Hematopoietic multipotent progenitor cell treated with erythropoietin and hydrocortisone succinate and interleukin-3 and kit ligand, for 17 days (in vitro differentiated cells): ENCODE measurements at regions not wholly inside any gene's neighbourhood (a gene's known extent, or its start where the extent isn't known, plus 50 kb on each side); places are given as distances from the start of the nearest gene placed in this dataset.

Experiments
- DNase-seq: peaks from one replicate; pipeline ENCODE4 v3.0.0-alpha.2; 2015; ENCODE audit warnings: low spot score

GRCh38 chr2:128691526-128691925, 372.9 kb upstream of the HS6ST1 start:
- no peak for DNase-seq

DNA sequence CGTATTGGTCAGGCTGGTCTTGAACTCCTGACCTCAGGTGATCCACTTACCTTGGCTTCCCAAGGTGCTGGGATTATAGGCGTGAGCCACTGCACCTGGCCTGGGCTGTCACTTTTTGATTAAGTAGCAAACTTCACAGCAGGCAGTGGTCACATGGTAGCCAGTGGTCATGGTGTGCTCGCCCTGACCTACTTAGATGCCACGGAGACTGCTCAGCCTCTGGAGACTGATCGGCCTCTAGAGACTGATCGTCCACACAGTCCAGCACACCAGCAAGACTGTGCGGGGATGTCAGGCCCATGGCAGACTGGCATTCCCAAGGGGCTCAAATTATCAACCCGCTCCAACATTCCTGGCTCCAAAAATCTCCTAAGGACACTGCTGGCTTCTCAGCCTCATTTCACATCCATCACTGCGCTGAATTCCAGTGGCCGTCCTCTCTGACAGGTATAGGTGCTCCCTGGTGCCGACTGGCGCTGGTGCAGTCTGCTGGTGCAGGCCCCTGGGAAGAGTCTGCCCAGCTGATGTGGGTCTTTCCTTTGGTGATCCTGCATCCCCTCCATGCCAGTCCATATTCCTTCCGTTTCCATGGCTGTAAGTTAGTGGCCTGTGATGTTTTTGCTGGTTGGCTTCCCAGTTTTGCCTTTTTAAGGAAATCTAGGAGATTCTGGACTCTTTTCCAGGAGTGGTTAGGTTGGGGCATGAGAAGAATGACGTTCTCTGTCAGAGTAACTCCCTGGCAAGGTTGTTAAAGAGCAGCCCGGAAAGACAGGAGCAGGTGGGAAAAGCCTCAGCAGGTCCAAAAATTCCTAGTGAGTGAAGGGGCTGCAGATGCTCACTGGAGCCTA, 374.5 kb upstream of the HS6ST1 start:
- DNase-seq, result no peak

DNA sequence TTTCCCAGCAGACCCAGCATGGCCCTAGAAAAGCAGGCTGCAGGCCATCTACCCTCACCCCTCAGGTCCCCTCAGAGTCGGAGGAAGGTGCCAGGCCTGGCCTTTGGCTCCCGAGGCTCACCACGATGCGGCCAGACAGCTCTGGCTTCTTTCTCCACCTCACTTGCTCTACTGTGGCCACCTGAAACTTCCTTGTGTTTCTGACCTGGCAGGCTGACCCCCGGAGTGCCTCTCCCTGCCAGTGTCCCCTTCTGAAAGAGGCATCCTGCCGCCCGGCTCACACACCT, 375.0 kb upstream of the HS6ST1 start:
- DNase-seq, result no peak

- DNase-seq, result no peak
Observed at GRCh38 chr2:128695646-128696220, 377.1 kb upstream of the HS6ST1 start.

- no peak for DNase-seq
Observed at GRCh38 chr2:128696421-128696820, 377.8 kb upstream of the HS6ST1 start.

DNA sequence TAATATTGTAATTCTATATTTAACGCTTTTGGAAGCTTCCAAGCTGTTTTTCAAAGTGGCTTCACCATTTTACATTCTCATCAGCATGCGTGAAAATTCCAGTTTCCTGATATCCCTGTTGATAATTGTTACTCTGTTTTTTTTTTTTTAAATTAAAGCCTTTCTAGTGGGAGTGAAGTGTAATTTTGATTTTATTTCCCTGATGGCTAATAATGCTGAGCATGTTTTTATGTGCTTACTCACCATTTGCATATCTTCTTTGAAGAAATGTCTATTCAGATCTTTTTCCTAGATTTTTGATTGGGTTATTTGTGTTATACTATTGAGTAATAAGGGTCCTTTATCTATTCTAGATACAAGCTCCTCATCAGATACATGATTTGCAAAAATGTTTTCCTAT, 382.8 kb upstream of the HS6ST1 start:
- no peak for DNase-seq

GRCh38 chr2:128702616-128703015, 383.9 kb upstream of the HS6ST1 start:
- no peak for DNase-seq

DNA sequence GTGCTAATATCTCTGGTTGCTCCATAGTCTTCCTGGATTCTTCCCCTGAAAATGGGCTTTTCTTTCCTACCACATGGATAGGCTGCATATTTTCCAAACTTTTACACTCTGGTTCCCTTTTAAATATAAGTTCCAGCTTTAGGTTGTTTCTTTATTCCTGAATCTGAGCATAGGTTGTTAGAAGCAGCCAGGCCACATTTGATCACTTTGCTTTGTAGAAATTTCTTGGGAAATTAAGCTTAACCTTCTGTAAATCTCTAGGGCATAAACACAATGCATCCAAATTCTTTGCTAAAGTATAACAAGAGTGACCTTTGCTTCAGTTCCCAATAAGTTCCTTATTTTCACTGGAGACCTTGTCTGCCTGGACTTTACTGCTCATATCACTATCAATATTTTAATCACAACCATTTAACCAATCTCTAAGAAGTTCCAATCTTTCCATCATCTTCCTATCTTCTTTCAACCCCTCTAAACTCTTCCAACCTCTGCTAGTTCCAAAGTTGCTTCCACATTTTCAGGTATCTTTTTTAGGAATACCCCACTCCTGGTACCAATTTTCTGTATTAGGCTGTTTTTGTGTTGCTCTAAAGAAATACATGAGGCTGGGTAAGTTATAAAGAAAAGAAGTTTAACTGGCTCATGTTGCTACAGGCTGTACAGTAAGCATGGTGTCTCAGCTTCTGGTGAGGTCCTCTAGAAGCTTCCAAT, 389.6 kb upstream of the HS6ST1 start:
- no peak for DNase-seq

DNA sequence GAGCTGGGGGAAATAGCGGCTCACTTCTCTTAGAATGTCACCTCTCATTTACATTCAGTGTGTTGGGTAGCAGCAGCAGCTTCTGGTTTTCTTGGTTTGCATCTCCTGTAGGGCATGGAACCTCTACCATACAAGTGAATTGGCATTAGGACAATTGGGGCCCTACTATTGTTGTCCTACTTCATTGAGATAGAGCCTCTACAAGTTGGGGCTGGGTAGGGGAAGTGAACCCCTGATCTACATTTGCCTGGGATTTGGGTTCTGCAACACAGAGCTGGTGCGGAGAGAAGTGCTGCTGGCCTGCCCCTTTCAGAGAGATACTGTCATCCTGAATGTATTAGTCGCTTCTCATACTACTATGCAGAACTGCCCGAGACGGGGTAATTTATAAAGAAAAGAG, 391.6 kb upstream of the HS6ST1 start:
- DNase-seq, result no peak

- DNase-seq, result no peak
Observed at GRCh38 chr2:128710729-128711128, 392.1 kb upstream of the HS6ST1 start.

- no peak for DNase-seq
Observed at GRCh38 chr2:128714285-128714684, 395.6 kb upstream of the HS6ST1 start.

DNA sequence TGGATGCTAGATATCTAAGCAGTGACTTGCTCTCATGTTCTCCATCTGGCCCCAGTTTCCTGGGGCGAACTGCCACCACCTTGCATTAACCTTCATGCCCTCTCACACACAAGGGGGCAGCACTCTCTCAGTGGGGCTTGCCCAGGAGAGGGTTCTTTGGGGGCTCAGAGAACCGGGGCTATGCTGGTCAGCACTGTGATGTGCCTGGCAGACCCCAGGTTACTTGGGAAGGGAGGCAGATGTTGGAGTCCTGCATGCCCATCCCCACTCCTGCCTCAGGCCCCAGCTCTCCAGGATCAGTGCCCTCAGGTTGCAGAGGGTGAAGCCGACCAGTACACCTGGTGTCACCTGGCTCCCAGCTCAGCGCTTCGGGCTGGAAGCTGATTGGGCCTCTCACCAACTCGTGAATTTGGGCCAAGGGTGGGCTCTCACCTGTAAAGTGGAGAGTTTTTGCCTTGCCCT, 396.2 kb upstream of the HS6ST1 start:
- DNase-seq, result no peak

- DNase-seq, result no peak
Observed at GRCh38 chr2:128715360-128715759, 396.7 kb upstream of the HS6ST1 start.

DNA sequence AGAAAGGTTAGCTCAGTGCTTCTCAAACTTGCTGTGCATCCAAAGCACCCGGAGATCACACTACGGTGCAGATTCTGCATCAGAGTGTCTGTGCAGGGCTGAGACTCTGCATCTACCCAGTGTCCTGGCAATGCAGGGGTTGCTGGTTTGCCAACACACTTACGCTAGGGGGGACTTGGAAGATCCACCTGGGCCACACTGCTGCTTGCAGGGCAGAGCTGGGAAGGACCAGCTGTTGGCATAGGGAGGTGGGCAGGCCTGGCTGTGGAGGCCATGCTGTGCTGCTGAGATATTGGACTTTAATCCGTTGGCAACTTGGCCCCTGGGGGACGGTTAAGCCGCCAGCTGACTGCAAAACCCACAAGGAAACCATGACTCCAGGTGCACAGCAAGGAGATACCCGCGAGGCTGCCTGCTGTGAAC, 397.6 kb upstream of the HS6ST1 start:
- no peak for DNase-seq

- no peak for DNase-seq
Observed at GRCh38 chr2:128717758-128718710, 399.4 kb upstream of the HS6ST1 start.

DNA sequence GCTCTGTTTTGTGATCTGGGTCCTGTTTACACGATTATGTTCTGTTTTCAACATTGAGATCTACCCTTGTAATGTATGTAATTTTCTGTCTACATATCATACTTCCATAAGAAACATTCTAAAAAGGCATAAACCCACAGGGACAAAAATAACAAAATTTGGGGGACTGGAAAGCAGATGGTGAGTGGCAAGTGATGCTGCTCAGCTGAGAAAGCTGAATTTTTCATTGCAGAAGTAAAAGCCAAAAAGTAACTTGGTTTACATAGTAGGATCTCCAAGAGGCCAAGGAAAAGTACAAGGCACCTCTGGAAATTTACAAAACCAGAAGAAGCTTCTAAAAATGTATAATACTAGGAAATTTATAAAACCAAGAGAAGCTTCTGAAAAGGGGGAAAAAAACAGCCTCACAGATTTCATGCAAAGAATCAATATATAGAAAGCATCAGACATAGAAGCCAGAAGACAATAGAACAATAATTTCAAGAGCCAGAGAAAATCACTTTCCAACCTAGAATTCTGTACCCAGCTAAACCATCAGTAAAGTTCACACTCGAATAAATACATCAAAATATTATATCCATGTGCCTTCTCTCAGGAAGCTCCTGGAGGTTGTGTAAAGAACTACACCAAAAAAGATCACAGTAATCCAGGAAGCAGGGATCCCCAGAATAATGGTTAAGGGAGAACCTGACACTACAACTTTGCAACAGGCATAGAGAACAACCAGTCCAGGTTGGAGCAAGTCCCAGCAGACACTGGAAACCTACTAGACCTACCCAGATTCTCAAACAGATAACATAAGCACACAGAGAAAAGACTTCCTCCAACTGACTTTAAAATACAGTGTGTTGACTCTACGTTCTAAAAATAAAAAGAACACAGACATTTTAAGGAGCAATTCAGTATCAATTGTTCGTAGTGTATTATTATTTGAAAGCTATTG, 401.7 kb upstream of the HS6ST1 start:
- no peak for DNase-seq

DNA sequence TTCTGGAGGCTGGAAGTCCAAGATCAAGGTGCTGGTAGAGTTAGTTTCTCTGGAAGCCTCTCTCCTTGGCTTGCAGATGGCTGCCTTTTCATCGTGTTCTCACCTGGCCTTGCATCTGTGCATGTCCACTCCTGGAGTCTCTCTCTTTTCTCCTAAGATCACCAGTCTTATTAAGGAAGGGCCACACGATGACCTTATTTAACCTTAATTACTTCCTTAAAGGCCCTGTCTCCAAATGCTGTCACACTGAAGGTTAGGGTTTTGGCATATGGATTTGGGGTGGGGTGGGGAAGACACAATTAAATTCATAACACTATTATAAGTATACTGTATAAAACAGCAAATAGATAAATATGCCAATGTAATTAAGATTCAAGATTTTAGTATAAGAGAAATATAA, 402.4 kb upstream of the HS6ST1 start:
- no peak for DNase-seq

GRCh38 chr2:128722489-128722888, 403.8 kb upstream of the HS6ST1 start:
- no peak for DNase-seq

- no peak for DNase-seq
Observed at GRCh38 chr2:128724547-128724946, 405.9 kb upstream of the HS6ST1 start.

- DNase-seq, result no peak
Observed at GRCh38 chr2:128724972-128725371, 406.3 kb upstream of the HS6ST1 start.

GRCh38 chr2:128726236-128726635, 407.6 kb upstream of the HS6ST1 start:
- DNase-seq, result no peak
